Psoas muscle (tissue), 7 donors: ENCODE measurements at regions not wholly inside any gene's neighbourhood (a gene's known extent, or its start where the extent isn't known, plus 50 kb on each side); places are given as distances from the start of the nearest gene placed in this dataset.
"Not testable (repeated sequence)": the region's sequence is repeated elsewhere in the genome, so short reads cannot be mapped to it uniquely, and the experiment has no call there.

Experiments
- ATAC-seq, 4 donors: fragments of 200-7000 bp; cut with Tn5 transposase; one replicate each; pipeline ENCODE4 v1.9.1; 2020; ENCODE audit warnings: moderate library complexity in 3 of 4, mild to moderate bottlenecking in 2 of 4
- DNase-seq, 2 donors: peaks; one replicate each; pipeline ENCODE4 v3.0.0-alpha.2; 2020
- H3K27ac ChIP-seq: fragments of 200-600 bp; one replicate; pipeline ENCODE4 v1.8.0; 2022
- H3K27me3 ChIP-seq, 3 donors: fragments of 200-600 bp in 1 of 3; one replicate each; pipeline versions ENCODE4 v1.6.1 to v1.8.0; 2013 to 2022; ENCODE audit warnings: low read length in 2 of 3, mild to moderate bottlenecking in 2 of 3, moderate library complexity in 1 of 3; ENCODE audit not compliant: insufficient read depth in 3 of 3
- H3K36me3 ChIP-seq, 2 donors: fragments of 200-600 bp in 1 of 2; one replicate each; pipeline versions ENCODE4 v1.6.1 to v1.8.0; 2013 to 2022; ENCODE audit warnings: low read depth in 1 of 2, mild to moderate bottlenecking in 1 of 2, moderate library complexity in 1 of 2; ENCODE audit not compliant: insufficient read depth in 1 of 2
- H3K4me1 ChIP-seq: fragments of 200-600 bp; one replicate; pipeline ENCODE4 v1.8.0; 2022
- H3K4me3 ChIP-seq: fragments of 200-600 bp; one replicate; pipeline ENCODE4 v1.8.0; 2022; ENCODE audit warnings: mild to moderate bottlenecking
- H3K9me3 ChIP-seq: fragments of 200-600 bp; one replicate; pipeline ENCODE4 v1.8.0; 2022
- CTCF ChIP-seq: fragments of 200-600 bp; IDR thresholded peaks from one replicate; pipeline ENCODE4 v1.8.0; 2022; ENCODE audit warnings: antibody characterized with exemption
- WGBS, 3 donors: extraction: QIAGEN DNeasy Blood & Tissue Kit; methylation state at CpG; one replicate each; pipeline versions ENCODE4 v1.1.6 to v1.1.7; 2013; 5-methylcytosine and 5-hydroxymethylcytosine counted together
- intact Hi-C, 2 donors: fragments of 100-400 bp; cut with DNase I; formaldehyde crosslinking; loops; one replicate each; pipeline versions ENCODE4 v1.11.0 to v1.14.2; 2022
- donor health status: healthy with polysubstance abuse.
- donor health status: DM: no; HTN: no; CAD: no; lungs with moderate emphysema.
- donor health status: Bipolar disorder and iron deficiency.
- donor health status: healthy.
- donor health status: DM: yes; HTN: yes; CAD: no.
- donor health status: DM: no; HTN: no; CAD: no.
- donor health status: DM: yes; HTN: yes; CAD: no.

GRCh38 chr18:38789141-38789540, 1223.5 kb upstream of the CELF4 start:
- no peak for TF ChIP-seq CTCF
- no peak overlapping the region for H3K27ac ChIP-seq
- DNase-seq, result no peak

GRCh38 chr18:38786906-38787305, 1221.3 kb upstream of the CELF4 start:
- H3K9me3 ChIP-seq, result no peaks in the 10 kb centered on the region
- no peak for ATAC-seq
- H3K36me3 ChIP-seq, result no peaks in the 10 kb centered on the region
- no peak for TF ChIP-seq CTCF
- no peaks in the 10 kb centered on the region for H3K4me1 ChIP-seq
- intact Hi-C loops, result no loop called here
- no peak for DNase-seq
- H3K4me3 ChIP-seq, result no peak overlapping the region
- 89 to 95% (median 91%) methylated on average over 1 of the region's 1 CpG for WGBS, 3 donors
- no peak overlapping the region for H3K27ac ChIP-seq
- no peaks in the 10 kb centered on the region for H3K27me3 ChIP-seq

More at GRCh38 chr18:38789141-38789540, 1223.5 kb upstream of the CELF4 start:
- H3K9me3 ChIP-seq, result no peaks in the 10 kb centered on the region
- no peaks in the 10 kb centered on the region for H3K27me3 ChIP-seq
- no peak for ATAC-seq
- WGBS, 3 donors, result 18 to 38% (median 24%) methylated on average over 1 of the region's 1 CpG
- intact Hi-C loops, result no loop called here
- H3K4me1 ChIP-seq, result no peaks in the 10 kb centered on the region
- H3K36me3 ChIP-seq, result no peaks in the 10 kb centered on the region
- H3K4me3 ChIP-seq, result no peak overlapping the region

- 64 to 84% (median 71%) methylated on average over 1 of the region's 1 CpG for WGBS, 3 donors
- DNase-seq, intact Hi-C loops, H3K4me1 ChIP-seq, H3K4me3 ChIP-seq, H3K36me3 ChIP-seq, H3K9me3 ChIP-seq, ATAC-seq, H3K27me3 ChIP-seq, H3K27ac ChIP-seq: not testable (repeated sequence)
Observed at GRCh38 chr18:38771620-38772019, 1206.0 kb upstream of the CELF4 start.

- Histone ChIP-seq H3K27me3 (no peaks in the 10 kb centered on the region), H3K36me3 (no peaks in the 10 kb centered on the region), H3K9me3 (no peaks in the 10 kb centered on the region), H3K27ac (no peak overlapping the region), H3K4me1 (no peaks in the 10 kb centered on the region), H3K4me3 (no peak overlapping the region)
- WGBS, 3 donors, result 71 to 90% (median 84%) methylated on average over 1 of the region's 1 CpG
- no peak for DNase-seq
- no peak for ATAC-seq
- no peak for TF ChIP-seq CTCF
- intact Hi-C loops, result no loop called here
Observed at GRCh38 chr18:38768504-38768903, 1202.9 kb upstream of the CELF4 start.

DNA sequence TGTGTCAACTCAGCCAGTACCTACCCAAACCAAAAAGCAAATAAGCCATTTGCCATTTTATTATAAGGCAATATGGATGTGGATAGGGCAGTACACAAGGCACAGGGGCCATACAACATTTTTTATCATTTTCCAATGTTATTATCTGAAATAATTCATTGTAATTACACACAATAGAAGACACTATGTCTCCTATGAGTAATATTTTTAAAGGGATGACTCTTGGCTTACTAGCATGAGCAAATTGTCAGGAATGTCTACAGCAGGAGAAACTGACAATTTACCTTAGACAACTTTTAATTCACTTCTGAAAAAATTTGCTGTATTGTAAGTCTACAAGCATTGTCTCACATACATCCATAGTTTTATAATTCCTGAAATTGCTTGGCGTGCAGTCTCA, 1193.9 kb upstream of the CELF4 start:
- no peak for TF ChIP-seq CTCF
- Histone ChIP-seq H3K27ac (no peak overlapping the region), H3K4me3 (no peak overlapping the region), H3K27me3 (no peaks in the 10 kb centered on the region), H3K36me3 (no peaks in the 10 kb centered on the region), H3K4me1 (no peaks in the 10 kb centered on the region), H3K9me3 (no peaks in the 10 kb centered on the region)
- 83 to 85% (median 83%) methylated on average over 1 of the region's 1 CpG for WGBS, 3 donors
- intact Hi-C loops, result no loop called here
- ATAC-seq (no peak), DNase-seq (no peak)
